Stomach (tissue), 4 donors: ENCODE measurements at regions not wholly inside any gene's neighbourhood (a gene's known extent, or its start where the extent isn't known, plus 50 kb on each side); places are given as distances from the start of the nearest gene placed in this dataset.

Experiments used
- POLR2A ChIP-seq, 4 donors: fragments of 450-650 bp; IDR thresholded peaks; one replicate each; pipeline ENCODE4 v1.6.1; 2016; ENCODE audit warnings: antibody characterized with exemption in 4 of 4, control low read depth in 2 of 4, mild to moderate bottlenecking in 1 of 4, moderate library complexity in 1 of 4
- POLR2AphosphoS5 ChIP-seq, 3 donors: sonication (generic); formaldehyde crosslinking; IDR thresholded peaks; one replicate each; pipeline ENCODE4 v1.6.1; 2016; ENCODE audit warnings: antibody characterized with exemption in 3 of 3
- TF ChIP-seq, protein P1 (sequence below), 7 experiments: fragments of 450-650 bp in 4 of 7; fragments of 200-600 bp in 3 of 7; sonication (generic) in 3 of 7; IDR thresholded peaks; one replicate each; pipeline ENCODE4 v1.5.1; 2016 to 2019; ENCODE audit warnings: antibody characterized with exemption in 7 of 7, control low read depth in 2 of 7, mild to moderate bottlenecking in 1 of 7

DNA sequence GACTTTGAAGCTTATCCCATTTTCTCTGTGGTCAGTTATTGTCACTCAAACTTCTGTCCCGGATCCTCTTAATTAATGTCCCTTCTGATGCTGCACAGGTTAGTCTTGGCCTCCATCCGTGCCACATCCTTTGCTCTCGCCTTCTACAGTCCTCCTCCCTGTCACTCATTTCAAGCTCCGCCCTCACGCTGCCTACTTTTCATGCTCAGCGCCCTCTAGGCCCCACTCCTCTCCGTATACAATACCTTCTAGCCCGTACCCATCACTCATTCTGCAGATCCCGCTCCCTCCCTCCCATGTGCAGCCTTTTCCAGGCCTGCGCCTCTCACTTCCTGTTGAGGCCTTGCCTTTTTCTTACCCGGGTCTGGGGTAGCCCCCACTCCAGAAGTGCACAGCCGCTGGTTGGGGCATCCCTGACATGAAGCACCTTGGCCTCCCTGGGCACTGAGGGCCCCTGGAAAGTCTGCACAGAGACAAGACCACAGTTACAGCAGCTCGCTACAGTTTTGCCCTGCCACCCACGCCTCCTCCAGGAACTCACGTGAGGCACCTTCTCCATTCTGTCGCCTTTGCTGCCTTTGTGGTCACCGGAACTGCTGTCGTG is 88.5 kb upstream of the SLC25A48 start:
- TF ChIP-seq, protein P1, sequence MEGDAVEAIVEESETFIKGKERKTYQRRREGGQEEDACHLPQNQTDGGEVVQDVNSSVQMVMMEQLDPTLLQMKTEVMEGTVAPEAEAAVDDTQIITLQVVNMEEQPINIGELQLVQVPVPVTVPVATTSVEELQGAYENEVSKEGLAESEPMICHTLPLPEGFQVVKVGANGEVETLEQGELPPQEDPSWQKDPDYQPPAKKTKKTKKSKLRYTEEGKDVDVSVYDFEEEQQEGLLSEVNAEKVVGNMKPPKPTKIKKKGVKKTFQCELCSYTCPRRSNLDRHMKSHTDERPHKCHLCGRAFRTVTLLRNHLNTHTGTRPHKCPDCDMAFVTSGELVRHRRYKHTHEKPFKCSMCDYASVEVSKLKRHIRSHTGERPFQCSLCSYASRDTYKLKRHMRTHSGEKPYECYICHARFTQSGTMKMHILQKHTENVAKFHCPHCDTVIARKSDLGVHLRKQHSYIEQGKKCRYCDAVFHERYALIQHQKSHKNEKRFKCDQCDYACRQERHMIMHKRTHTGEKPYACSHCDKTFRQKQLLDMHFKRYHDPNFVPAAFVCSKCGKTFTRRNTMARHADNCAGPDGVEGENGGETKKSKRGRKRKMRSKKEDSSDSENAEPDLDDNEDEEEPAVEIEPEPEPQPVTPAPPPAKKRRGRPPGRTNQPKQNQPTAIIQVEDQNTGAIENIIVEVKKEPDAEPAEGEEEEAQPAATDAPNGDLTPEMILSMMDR (IDR thresholded peaks at IDR 0.05): no peak
- TF ChIP-seq POLR2A (IDR thresholded peaks at IDR 0.05): no peak
- TF ChIP-seq POLR2AphosphoS5 (IDR thresholded peaks at IDR 0.05): no peak
